H1 (cell line): ENCODE measurements at regions not wholly inside any gene's neighbourhood (a gene's known extent, or its start where the extent isn't known, plus 50 kb on each side); places are given as distances from the start of the nearest gene placed in this dataset.

Source experiments
- CBX5 ChIP-seq: fragments of 300-800, 300-1000 bp; sonication (generic); IDR thresholded peaks from 2 replicates; pipeline ENCODE4 v1.7.1; 2016; ENCODE audit warnings: antibody characterized with exemption, low read length, low read depth
- TF ChIP-seq, protein P1 (sequence below): IDR thresholded peaks from 2 replicates; pipeline ENCODE4 v1.6.1; 2012; ENCODE audit warnings: low read length, inconsistent platforms

DNA sequence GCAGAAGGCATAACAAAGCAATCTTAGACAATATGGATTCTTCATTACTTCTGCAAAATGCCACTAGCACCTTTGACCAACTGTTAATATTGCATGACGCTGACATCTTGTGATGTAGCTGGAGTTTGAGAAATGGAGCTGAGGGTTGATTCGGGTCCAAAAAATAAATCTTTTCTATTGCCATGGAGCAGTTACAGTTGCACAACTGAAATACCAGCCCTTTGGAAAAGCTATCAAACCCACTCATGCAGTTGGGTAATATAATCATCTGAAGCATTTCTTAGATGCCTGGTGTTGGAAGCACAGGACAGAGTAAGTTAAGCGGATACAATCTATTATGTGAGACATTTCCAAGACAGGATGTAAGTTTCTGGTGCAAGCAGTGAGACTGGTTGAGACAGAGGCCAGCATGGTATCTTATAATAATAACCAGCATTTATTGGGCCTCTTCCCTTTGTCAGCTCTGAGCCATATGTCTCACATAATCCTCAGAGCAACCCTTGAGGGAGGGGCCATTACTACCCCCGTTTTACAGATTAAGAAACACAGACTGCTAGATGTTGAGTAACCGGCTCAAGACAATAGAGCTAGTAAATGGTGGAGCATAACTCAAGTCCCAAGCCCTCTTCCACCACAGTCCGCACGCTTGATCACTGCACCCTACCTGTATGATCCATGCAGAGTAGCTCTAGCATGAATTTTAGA, 74.9 kb upstream of the CAPRIN1 start (continued):
- TF ChIP-seq, protein P1, sequence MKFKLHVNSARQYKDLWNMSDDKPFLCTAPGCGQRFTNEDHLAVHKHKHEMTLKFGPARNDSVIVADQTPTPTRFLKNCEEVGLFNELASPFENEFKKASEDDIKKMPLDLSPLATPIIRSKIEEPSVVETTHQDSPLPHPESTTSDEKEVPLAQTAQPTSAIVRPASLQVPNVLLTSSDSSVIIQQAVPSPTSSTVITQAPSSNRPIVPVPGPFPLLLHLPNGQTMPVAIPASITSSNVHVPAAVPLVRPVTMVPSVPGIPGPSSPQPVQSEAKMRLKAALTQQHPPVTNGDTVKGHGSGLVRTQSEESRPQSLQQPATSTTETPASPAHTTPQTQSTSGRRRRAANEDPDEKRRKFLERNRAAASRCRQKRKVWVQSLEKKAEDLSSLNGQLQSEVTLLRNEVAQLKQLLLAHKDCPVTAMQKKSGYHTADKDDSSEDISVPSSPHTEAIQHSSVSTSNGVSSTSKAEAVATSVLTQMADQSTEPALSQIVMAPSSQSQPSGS: no peak
- TF ChIP-seq CBX5: no peak
